VCaP (cell line): ENCODE measurements at regions not wholly inside any gene's neighbourhood (a gene's known extent, or its start where the extent isn't known, plus 50 kb on each side); places are given as distances from the start of the nearest gene placed in this dataset.
A peak's percentile ranks its signal among the peaks of the same experiment; 100 is the strongest.

Experiments
- H3K27ac ChIP-seq: fragments of 450-650 bp; 2 replicates; pipeline ENCODE4 v1.5.1; 2017
- TF ChIP-seq, protein P1 (sequence below): fragments of 450-650 bp; conservative IDR thresholded peaks from 2 replicates; pipeline ENCODE4 v1.5.1; 2017; ENCODE audit warnings: mild to moderate bottlenecking, moderate library complexity

DNA sequence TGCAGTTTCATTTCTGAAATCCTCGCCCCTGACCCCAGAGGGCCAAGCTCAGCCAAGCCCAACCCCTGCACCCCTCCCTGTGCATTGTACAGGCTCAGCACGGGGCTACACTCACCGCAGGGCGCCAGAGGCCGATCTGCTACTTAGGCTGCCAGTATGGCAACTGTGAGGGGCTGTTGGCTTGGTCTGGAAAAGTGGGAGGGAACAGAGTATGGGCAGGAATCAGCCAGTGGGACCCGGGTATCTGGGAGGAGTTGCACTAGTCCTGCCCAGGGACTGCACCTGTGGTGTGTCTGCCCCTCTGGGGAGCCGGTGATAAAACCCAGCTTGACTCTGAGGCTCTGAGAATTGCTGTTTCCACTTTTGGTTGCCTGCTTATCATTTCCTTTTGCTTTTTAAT, 167.4 kb upstream of the KIF2A start:
- TF ChIP-seq, protein P1, sequence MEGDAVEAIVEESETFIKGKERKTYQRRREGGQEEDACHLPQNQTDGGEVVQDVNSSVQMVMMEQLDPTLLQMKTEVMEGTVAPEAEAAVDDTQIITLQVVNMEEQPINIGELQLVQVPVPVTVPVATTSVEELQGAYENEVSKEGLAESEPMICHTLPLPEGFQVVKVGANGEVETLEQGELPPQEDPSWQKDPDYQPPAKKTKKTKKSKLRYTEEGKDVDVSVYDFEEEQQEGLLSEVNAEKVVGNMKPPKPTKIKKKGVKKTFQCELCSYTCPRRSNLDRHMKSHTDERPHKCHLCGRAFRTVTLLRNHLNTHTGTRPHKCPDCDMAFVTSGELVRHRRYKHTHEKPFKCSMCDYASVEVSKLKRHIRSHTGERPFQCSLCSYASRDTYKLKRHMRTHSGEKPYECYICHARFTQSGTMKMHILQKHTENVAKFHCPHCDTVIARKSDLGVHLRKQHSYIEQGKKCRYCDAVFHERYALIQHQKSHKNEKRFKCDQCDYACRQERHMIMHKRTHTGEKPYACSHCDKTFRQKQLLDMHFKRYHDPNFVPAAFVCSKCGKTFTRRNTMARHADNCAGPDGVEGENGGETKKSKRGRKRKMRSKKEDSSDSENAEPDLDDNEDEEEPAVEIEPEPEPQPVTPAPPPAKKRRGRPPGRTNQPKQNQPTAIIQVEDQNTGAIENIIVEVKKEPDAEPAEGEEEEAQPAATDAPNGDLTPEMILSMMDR: no peak

DNA sequence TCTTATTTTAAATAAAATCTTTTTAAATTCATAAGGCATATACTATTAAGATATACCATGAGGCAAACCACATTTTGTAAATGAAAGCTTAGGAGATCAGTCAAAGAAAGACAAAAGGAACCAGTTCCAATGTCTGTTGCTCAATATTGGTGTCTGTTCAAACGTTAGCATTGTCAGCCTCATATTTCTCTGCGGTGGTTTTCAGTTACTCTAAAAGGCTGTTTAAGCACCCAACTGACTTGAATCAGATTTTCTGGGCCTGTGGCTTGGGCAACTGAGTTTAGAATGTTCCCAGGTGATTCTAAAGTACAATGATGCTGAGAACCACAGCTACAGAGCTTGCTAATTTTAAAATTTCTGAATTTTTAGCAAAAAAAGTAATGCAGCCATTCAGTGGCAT, 166.3 kb upstream of the KIF2A start:
- H3K27ac ChIP-seq: no peak overlapping the region
- TF ChIP-seq, protein P1: no peak

More for the DNA sequence above, 167.4 kb upstream of the KIF2A start:
- H3K27ac ChIP-seq: no peak overlapping the region

DNA sequence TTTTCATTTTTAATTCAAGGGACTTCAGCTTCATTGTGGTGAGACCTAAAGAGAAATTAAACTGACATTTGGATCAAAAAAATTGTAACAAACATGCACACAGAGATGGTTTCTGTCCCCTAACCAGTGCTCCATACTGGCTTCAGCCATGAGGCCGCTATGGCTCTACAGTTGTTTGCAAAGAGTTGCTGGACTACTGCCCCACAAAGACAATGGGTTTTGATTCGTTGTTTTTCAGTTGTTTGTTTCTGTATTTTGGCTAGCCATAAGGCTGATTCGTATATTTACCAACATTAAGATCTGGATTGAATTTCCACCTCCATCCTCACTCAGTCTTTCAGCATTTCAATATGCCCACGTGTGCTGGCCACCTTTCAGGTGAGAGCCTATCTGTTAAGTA, 163.7 kb upstream of the KIF2A start:
- TF ChIP-seq, protein P1: no peak
- no peak overlapping the region for H3K27ac ChIP-seq

DNA sequence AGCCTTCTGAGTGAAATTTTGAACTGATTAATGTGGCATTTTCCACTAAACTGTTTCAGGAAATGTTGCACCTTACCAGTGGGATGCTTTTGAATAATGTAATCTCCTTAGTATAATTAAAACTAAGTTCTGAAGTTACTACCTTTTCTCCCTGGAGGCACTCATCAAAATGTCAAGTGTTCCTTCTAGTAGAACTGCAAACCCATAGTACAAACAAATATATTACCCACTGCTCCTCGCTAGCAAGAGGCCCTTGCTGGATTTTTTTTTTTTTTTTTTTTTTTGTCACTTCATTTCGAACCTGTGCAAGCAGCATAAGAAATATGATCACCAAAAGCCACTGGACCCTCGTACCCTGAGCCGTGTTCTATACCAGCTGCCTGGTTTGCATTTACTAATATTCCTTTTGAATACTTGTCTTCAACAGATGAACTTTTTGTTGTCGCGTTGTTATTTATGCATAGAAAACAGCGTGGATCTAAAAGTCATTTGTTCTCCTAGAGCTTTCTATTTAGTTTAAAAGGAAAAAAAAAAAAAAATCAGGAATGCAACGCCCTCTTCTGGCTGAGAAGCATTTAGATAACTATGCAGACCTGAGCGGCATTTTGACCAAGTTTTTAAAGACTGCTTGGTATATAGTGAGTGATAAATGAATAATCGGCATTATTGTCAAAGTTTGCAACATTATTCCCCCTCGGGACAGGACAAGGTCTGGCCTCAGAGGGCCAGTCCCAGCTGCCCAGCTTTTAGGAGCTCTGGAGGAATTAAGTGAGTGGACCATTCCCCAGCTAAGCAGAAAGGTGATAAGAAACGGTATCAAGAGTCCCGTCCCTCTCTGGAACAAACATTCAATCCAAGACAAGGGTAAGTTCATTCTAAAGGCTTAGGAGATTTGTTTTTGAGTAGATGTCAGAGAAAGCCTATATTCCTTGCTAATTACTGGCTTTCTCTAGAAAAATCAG, 162.5 kb upstream of the KIF2A start:
- TF ChIP-seq, protein P1: peak; percentile 75
- H3K27ac ChIP-seq: 0 out of 2 replicates have a peak overlapping the region, but pooled peaks have one; percentile 6

DNA sequence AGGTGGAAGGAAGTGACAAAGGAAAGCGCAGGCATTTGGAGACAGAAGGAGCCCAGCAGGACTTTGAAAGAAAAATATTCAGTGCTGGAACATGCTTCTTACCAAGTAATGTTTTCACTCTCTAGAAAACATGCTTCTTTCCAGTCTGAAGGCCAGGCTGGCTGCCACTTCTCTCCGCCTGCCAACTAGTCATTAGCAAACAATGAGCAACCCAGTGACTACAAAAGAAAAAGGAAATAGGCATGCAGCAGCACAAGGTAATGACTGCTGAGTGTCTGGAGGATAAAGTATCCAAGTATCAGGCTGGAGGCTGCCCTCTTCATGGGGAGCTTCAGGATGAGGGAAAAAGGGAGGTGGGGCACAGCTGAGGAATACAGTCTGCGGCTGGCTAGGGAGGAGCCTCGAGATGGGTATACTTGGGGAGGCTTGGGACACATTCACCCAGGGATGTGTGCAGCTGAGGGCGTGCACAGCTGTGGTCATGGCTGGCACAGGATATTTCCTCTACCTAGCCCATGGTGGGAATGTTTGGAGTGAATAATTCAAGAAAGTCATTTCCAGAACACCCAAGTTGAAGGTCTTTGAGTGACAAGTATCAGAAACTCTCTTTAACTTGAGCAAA, 161.5 kb upstream of the KIF2A start:
- TF ChIP-seq, protein P1: no peak
- no peak overlapping the region for H3K27ac ChIP-seq

DNA sequence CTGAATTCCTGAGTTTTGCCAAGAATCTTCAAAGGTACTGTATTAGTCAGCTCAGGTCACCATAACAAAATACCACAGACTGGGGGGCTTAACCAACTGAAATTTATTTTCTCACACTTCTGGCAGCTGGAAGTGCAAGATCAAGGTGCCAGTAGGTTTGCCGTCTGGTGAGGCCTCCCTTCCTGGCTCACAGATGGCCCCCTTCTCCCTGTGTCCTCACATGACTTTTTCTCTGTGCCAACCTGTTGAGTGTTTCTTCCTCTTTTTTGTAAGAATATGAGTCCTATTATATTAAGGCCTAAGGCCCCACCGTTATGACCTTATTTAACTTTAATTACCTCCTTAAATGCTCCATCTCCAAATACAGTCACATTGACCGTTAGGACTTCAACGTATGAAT, 156.1 kb upstream of the KIF2A start:
- no peak overlapping the region for H3K27ac ChIP-seq
- TF ChIP-seq, protein P1: no peak

DNA sequence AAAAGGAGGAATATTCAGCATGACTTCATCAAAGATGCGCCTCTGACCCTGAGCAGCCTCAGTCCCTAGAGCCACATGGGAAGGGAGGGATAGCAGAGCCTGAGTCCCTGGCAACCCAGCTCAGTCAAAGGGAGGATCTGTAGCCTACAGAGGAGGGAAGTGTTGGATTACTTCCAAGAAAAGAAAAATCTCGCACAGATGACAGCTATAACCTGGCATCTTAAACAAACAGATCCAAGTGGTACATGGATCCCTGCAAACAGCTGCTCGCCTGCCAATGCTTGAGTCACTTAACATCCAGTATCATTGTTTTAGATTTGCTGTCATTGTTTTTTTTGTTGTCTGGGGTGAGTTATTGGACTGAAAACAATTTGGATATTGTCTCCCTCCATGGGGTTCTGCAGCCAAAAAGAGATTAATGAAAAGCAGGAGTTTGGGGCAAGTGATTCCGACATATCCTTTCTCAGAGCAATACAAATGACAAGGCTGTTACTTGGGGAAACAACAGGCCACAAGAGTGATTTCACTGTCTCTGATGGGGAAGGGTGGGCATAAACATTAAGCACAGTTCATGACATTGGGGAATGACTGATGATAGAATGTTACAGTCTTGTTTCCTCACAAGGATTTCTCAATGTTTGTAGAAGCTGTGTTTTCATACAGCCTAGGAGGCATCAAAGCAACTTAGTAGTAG, 153.5 kb upstream of the KIF2A start:
- TF ChIP-seq, protein P1: no peak
- H3K27ac ChIP-seq: no peak overlapping the region
